Astrocyte of the cerebellum (primary cell): ENCODE measurements at regions not wholly inside any gene's neighbourhood (a gene's known extent, or its start where the extent isn't known, plus 50 kb on each side); places are given as distances from the start of the nearest gene placed in this dataset.

Experiments
- DNase-seq: peaks from one replicate; pipeline ENCODE4 v3.0.0-alpha.2; 2011; ENCODE audit warnings: low read depth
- H3K4me3 ChIP-seq: 2 replicates; pipeline ENCODE4 v1.5.1; 2011; ENCODE audit warnings: mild to moderate bottlenecking, low read depth, low read length, moderate library complexity
- CTCF ChIP-seq: IDR thresholded peaks from 2 replicates; pipeline ENCODE4 v1.5.1; 2012; ENCODE audit warnings: low read length, low read depth, moderate library complexity, mild to moderate bottlenecking; ENCODE audit errors: missing control alignments
- in situ Hi-C: cut with HindIII; loops from 2 replicates; pipeline ENCODE4 v1.10.0; 2017; ENCODE audit warnings: low sequenced_read_pairs

- in situ Hi-C loops, result no loop called here
Measured at GRCh38 chr22:42326301-42326700, 55.8 kb upstream of the TCF20 start.

GRCh38 chr22:42324990-42325710 is 54.7 kb upstream of the TCF20 start:
- in situ Hi-C loops, result no loop called here
- DNase-seq, result no peak

More at GRCh38 chr22:42326301-42326700, 55.8 kb upstream of the TCF20 start:
- no peak for DNase-seq
- no peak overlapping the region for H3K4me3 ChIP-seq
- no peak for TF ChIP-seq CTCF

GRCh38 chr22:42324566-42324965 is 54.1 kb upstream of the TCF20 start:
- TF ChIP-seq CTCF, result no peak
- H3K4me3 ChIP-seq, result no peak overlapping the region
- no peak for DNase-seq
- in situ Hi-C loops, result no loop called here

More at GRCh38 chr22:42324990-42325710, 54.7 kb upstream of the TCF20 start:
- no peak overlapping the region for H3K4me3 ChIP-seq
- no peak for TF ChIP-seq CTCF

- no peak overlapping the region for H3K4me3 ChIP-seq
- in situ Hi-C loops, result no loop called here
- TF ChIP-seq CTCF, result no peak
- no peak for DNase-seq
Measured at GRCh38 chr22:42323971-42324370, 53.5 kb upstream of the TCF20 start.

- TF ChIP-seq CTCF, result no peak
- in situ Hi-C loops, result no loop called here
- H3K4me3 ChIP-seq, result no peak overlapping the region
- DNase-seq, result no peak
Measured at GRCh38 chr22:42322562-42322926, 52.1 kb upstream of the TCF20 start.

GRCh38 chr22:42321908-42322561 is 51.6 kb upstream of the TCF20 start:
- no peak for DNase-seq
- H3K4me3 ChIP-seq, result no peak overlapping the region
- TF ChIP-seq CTCF, result no peak
- in situ Hi-C loops, result no loop called here
